Rectal smooth muscle tissue (tissue), 1 donor: ENCODE measurements at regions not wholly inside any gene's neighbourhood (a gene's known extent, or its start where the extent isn't known, plus 50 kb on each side); places are given as distances from the start of the nearest gene placed in this dataset.
A peak's percentile ranks its signal among the peaks of the same experiment; 100 is the strongest.

Experiments
- H3K27ac ChIP-seq: one replicate; pipeline ENCODE4 v1.7.0; 2013; ENCODE audit warnings: low read depth, low read length, inconsistent platforms
- H3K27me3 ChIP-seq: one replicate; pipeline ENCODE4 v1.7.0; 2013; ENCODE audit warnings: low read length; ENCODE audit not compliant: control insufficient read depth, insufficient read depth
- H3K36me3 ChIP-seq: one replicate; pipeline ENCODE4 v1.7.0; 2013; ENCODE audit warnings: low read length; ENCODE audit not compliant: control insufficient read depth, insufficient read depth
- H3K4me1 ChIP-seq: one replicate; pipeline ENCODE4 v1.7.0; 2013; ENCODE audit warnings: low read length; ENCODE audit not compliant: control insufficient read depth, insufficient read depth
- H3K4me3 ChIP-seq: one replicate; pipeline ENCODE4 v1.7.0; 2013; ENCODE audit warnings: low read length
- H3K9ac ChIP-seq: one replicate; pipeline ENCODE4 v1.7.0; 2013; ENCODE audit warnings: low read length

DNA sequence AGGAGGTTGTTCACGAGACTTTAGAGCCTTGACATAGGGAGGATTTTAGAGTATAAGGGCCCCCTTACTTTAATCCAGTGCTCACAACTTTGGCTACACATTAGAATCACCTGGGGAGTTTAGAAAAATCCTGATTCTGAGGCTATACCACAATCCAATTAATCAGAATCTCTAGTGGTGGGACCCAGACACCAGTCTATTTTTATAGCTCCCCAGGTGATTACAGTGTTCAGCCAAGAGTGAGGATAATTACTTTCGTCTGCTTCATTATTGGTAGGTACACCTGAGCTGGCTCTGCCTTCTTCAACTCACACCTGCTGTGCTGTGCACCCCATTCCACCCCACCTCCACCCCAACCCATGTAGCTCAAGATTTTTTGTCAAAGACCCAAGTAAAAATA, 141.3 kb upstream of the EPB41L4A start:
- Histone ChIP-seq H3K4me1 (no peaks in the 10 kb centered on the region), H3K4me3 (no peak overlapping the region), H3K9ac (no peak overlapping the region), H3K27me3 (no peaks in the 10 kb centered on the region), H3K27ac (no peak overlapping the region), H3K36me3 (no peaks in the 10 kb centered on the region)

DNA sequence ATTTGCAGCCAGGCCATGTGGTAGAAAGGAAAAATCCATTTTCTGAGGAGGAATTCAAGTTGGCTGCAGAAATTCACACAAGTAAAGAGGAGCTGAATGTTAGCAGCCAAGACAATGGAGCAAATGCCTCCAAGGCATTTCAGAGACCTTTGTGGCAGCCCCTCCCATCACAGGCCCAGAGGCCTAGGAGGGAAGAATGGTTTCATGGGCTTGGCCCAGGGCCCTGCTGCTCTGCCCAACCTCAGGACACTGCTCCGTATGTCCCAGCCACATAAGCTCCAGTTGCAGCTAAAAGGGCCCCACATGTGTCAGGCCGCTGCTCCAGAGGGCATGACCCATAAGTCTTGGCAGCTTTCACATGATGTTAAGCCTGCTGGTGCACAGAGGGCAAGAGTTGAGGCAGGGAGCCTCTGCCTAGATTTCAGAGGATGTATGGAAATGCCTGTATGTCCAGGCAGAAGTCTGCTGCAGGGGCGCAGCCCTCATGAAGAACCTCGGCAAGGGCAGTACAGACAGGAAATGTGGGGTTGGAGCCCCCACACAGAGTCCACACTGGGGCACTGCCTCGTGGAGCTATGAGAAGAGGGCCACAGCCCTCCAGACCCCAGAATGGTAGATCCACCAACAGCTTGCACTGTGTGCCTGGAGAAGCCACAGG, 144.2 kb upstream of the EPB41L4A start:
- Histone ChIP-seq H3K4me1 (no peaks in the 10 kb centered on the region), H3K27ac (no peak overlapping the region), H3K4me3 (no peak overlapping the region), H3K27me3 (no peaks in the 10 kb centered on the region), H3K36me3 (no peaks in the 10 kb centered on the region), H3K9ac (no peak overlapping the region)

DNA sequence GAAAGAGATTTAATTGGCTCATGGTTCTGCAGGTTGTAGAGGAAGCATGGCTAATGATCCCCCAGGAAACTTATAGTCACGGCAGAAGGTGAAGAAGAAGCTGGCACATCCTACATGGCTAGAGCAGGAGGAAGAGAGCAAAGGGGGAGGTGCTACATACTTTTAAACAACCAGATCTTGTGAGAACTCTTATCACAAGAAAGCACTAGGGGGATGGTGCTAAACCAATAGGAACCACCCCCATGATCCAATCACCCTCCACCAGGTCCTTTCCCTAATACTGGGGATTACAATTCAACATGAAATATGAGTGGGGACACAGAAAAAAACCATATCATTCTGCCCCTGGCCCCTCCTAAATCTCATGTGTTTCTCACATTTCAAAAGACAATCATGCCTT, 147.2 kb upstream of the EPB41L4A start:
- H3K27ac ChIP-seq: no peak overlapping the region
- H3K27me3 ChIP-seq: no peaks in the 10 kb centered on the region
- no peaks in the 10 kb centered on the region for H3K36me3 ChIP-seq
- no peaks in the 10 kb centered on the region for H3K4me1 ChIP-seq
- H3K9ac ChIP-seq: no peak overlapping the region
- H3K4me3 ChIP-seq: no peak overlapping the region

DNA sequence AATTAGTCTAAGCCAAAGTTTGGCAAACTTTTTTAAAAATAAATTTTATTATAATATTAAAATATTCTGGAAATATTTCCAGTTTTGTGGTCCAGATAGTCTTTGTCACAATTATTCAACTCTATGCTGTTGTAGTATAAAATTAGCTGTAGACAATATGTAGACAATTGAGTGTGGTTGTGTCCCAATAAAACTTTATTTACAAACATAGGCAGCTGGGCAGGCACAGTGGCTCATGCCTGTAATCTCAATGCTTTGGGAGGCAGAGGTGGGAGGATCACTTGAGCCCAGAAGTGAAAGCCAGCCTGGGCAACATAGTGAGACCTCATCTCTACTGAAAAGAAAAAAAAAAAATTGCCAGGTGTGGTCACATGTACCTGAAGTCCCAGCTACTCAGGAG, 150.5 kb upstream of the EPB41L4A start:
- Histone ChIP-seq H3K4me1 (peaks cover 2% of the 10 kb centered on the region), H3K27ac (no peak overlapping the region), H3K36me3 (no peaks in the 10 kb centered on the region), H3K9ac (no peak overlapping the region), H3K4me3 (no peak overlapping the region), H3K27me3 (no peaks in the 10 kb centered on the region)

DNA sequence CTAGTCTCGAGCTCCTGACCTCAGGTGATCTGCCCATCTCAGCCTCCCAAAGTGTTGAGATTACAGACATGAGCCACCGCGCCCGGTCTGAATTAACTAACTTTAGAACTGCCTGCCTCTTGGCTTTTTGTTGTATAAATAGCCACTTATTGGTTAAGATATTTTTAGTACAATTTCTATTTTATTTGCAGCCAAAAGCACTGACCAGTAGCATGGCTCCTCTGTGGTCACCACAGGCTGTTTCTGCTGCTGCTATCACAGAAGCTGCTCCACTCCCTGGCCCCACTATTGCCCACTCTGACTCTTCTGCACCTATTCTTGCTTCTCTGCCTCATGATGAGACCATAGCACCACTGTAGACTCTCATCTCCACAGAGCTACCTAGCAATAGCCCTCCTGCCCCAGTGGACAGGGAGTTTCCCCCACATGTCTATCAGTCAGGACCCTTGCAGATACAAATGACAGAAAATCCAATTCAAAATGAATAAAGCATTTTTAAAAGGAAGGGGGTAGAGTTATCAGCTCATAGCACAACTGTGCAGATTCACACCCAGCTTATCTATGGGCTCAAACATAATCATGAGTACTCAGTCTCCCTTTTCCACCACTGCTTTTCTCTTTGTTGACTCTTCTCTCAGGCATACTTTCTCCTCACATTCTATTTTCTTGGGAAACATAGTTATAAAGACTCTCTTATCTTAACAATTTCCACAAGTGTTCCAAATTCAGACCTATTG, 151.8 kb upstream of the EPB41L4A start:
- Histone ChIP-seq H3K36me3 (no peaks in the 10 kb centered on the region), H3K4me3 (no peak overlapping the region), H3K9ac (no peak overlapping the region), H3K4me1 (peaks cover 7% of the 10 kb centered on the region), H3K27ac (no peak overlapping the region), H3K27me3 (no peaks in the 10 kb centered on the region)

DNA sequence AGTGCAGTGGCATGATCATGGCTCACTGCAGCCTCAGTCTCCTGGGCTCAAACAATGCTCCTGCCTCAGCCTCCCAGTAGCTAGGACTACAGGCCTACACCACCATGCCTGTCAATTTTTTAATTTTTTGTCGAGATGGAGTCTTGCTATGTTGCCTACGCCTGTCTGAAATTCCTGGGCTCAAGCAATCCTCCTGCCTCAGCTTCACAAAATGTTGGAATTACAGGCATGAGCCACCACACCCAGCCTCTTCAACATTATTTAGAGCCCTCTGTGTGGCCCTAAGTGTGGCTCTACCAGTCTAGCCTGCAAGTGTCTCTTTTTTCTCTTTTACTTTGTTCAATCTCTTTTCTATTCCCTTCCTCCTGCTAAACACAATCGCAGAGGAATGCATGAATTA, 154.4 kb upstream of the EPB41L4A start:
- no peak overlapping the region for H3K9ac ChIP-seq
- no peaks in the 10 kb centered on the region for H3K27me3 ChIP-seq
- no peak overlapping the region for H3K27ac ChIP-seq
- no peak overlapping the region for H3K4me3 ChIP-seq
- no peaks in the 10 kb centered on the region for H3K36me3 ChIP-seq
- H3K4me1 ChIP-seq: peaks cover 19% of the 10 kb centered on the region

DNA sequence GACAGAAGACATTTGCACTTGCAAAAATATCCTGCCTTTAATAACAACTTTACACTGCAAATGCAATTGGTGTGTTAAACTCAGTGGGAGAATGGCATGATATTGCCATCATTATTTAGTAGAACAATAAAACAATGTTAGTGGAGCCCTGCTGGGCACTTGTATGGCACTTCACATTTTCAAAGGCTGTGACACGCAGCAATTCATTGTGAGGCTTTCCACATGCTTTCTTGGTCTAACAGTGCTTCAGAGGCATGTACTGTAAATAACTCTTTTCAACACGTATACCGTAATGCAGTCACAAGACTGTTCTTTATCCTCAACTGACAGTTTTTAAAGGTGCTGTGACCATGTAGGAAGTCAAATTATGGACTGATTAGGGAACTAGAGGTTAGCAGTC, 155.5 kb upstream of the EPB41L4A start:
- Histone ChIP-seq H3K27me3 (no peaks in the 10 kb centered on the region), H3K4me1 (peaks cover 19% of the 10 kb centered on the region), H3K9ac (no peak overlapping the region), H3K36me3 (no peaks in the 10 kb centered on the region), H3K27ac (no peak overlapping the region), H3K4me3 (no peak overlapping the region)

DNA sequence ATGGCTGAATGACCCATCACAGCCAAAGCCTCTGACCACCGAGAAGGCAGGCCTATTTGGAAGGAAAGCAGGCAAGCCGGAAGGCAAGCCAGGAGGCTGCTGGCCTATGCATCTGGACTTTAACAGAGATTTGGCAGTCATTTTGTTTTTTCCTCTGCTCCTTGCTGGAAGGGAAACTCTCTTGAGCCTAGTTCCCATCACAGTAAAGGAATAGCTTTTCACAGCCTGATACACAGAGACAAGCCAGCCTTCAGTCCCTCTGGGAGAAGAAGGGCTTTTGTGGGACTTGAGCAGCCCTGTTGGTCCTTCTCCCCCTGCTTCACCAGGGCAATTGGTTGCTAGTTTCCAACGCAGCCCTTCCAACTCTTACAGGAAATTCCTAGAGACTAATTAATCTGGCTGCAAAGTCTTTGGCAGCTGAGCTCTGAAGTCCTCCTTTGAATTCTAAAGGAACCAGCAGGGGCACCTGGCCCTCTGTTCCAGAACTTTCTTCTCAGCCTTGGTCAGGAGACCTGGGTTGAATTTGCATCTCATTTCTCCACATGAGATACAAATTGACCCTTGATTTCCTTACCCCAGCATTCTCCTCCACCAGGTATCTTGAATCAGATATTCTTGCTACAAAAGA, 157.3 kb upstream of the EPB41L4A start:
- Histone ChIP-seq H3K27ac (peak overlapping the region; percentile 73), H3K36me3 (no peaks in the 10 kb centered on the region), H3K27me3 (no peaks in the 10 kb centered on the region), H3K9ac (no peak overlapping the region), H3K4me3 (no peak overlapping the region), H3K4me1 (peaks cover 19% of the 10 kb centered on the region)

DNA sequence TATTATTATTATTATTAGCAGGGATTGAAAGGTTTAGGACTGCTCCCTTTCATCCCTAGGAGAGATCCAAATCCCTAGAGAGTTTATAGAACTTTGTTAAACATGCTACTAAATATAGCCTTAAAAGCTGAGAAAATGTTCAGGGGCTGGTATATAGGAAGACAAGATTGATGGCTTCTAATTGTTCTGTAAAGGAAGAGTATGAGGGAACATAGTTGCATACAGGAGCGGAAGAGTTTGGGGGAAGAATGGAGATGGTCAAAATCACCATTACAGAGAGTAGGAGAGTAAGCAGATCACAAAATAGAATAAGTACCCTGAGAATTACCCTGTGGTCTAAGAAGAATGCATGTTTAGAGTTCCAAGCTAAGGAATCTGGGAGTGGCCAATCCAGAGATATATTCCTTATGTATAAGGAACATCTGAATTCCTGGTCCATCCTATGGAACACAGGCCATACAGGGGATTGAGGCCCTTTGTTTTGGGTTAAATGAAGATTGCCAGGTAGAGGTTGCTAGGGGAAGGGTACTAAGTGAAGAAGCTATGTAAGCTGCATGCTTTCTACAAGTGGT, 158.0 kb upstream of the APC start:
- Histone ChIP-seq H3K27ac (no peak overlapping the region), H3K9ac (no peak overlapping the region), H3K4me3 (no peak overlapping the region), H3K4me1 (peaks cover 16% of the 10 kb centered on the region), H3K36me3 (no peaks in the 10 kb centered on the region), H3K27me3 (no peaks in the 10 kb centered on the region)

DNA sequence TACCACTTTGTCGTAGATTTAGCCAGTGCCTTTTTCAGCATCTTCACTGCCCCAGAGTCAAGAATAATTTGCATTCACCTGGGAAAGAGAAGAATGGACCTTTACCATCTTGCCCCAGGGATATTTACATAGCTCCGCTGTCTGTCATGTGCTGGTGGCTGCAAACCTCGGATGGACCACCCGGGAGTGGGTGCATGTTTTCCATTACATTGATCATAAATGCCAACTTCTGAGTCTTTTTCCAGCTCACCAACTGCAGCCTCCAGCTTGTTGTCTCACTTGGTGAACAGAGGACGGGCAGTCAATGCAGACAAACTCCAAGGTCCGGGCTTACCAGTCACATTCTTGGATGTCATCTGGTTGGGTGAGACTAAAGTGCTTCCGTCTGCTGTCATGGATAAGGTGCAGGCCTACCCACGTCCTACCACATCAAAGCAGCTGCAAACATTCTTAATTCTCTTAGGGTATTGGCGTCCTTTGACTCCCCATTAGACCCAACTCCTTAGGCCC, 155.8 kb upstream of the APC start:
- Histone ChIP-seq H3K27ac (no peak overlapping the region), H3K36me3 (no peaks in the 10 kb centered on the region), H3K27me3 (no peaks in the 10 kb centered on the region), H3K4me1 (peaks cover 3% of the 10 kb centered on the region), H3K9ac (no peak overlapping the region), H3K4me3 (no peak overlapping the region)

DNA sequence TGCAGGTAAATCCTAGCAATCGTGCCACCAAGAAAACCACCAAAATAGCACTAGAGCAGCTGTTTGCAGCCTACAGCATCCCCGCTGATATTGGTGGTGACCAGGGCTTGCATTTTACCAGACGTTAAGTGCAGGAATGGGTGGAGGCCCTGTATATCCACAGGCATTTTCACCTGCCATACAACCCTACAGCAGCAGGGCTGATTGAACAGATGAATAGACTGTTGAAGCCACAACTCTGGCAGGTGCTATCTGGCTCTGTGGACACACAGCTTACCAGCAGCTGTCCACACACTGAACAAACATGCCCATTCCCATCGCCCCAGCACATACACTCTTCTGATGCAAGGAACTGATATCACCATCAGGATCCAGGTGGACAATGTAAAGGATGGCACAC, 154.5 kb upstream of the APC start:
- Histone ChIP-seq H3K4me3 (no peak overlapping the region), H3K4me1 (no peaks in the 10 kb centered on the region), H3K27me3 (no peaks in the 10 kb centered on the region), H3K9ac (no peak overlapping the region), H3K27ac (no peak overlapping the region), H3K36me3 (no peaks in the 10 kb centered on the region)

DNA sequence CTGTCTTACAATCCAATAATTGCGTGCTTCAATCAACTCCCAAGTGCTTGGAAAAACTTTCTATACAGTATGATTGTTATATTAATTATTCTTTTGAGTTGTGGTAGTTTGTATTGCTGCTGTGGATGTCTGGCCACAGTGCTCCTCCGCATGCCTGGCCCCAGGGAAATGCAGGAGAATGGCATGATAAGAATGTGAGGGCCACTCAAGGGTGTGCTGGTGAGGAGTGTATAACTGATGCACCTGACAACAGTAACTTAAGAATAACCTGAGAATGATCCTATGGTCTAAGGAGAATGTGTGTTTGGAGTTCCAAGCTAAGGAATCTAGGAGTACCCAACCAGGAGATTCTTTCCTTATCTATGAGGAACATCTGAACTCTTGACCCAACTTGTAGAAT, 152.9 kb upstream of the APC start:
- Histone ChIP-seq H3K4me1 (no peaks in the 10 kb centered on the region), H3K36me3 (no peaks in the 10 kb centered on the region), H3K27me3 (no peaks in the 10 kb centered on the region), H3K9ac (no peak overlapping the region), H3K4me3 (no peak overlapping the region), H3K27ac (no peak overlapping the region)
